ENCODE measurements at regions not wholly inside any gene's neighbourhood (a gene's known extent, or its start where the extent isn't known, plus 50 kb on each side); places are given as distances from the start of the nearest gene placed in this dataset.

DNA sequence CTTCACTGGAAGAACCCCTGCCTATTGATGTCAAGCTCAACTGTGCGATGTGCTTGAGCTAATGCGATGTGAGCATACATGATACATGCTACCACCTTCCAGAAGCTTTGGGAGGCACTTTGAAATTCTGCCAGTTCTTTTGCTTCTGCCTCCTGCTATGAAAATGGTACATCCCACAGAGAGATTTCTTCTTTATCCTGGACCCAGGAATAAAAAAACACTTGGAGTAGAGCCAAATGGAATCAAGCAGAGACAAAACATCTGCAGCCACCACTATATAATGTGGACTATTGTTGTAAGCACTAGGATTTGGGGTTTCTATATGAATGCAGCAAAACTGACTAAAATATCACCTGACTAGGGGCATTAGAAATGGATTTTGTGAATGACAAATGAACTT lies 119.9 kb upstream of the GAP43 start:
- FAIRE-seq: no peak
- no peak for DNase-seq (ENCODE audit: extremely low spot score, insufficient read length, low read depth)

DNA sequence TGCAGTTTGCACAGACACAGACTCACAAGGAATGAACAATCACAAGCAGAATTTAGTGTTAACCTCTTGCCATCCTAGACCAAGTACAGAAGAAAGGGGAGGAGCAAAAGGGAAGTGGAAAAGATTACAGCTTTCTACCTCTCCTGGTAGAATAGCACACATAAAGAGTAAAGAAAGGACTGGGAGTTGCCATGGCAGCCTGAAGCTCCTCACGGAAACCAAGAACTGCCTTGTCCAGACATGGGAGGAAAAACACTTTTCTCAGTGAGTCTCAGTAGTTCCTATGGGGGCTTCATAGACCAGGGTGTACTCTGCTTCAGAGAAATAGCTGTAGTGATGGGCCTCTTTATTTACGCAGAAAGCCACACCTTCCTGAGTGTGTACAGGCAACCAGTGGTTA lies 114.7 kb upstream of the GAP43 start:
- FAIRE-seq (no peak), DNase-seq (ENCODE audit: extremely low spot score, insufficient read length, low read depth) (no peak)

DNA sequence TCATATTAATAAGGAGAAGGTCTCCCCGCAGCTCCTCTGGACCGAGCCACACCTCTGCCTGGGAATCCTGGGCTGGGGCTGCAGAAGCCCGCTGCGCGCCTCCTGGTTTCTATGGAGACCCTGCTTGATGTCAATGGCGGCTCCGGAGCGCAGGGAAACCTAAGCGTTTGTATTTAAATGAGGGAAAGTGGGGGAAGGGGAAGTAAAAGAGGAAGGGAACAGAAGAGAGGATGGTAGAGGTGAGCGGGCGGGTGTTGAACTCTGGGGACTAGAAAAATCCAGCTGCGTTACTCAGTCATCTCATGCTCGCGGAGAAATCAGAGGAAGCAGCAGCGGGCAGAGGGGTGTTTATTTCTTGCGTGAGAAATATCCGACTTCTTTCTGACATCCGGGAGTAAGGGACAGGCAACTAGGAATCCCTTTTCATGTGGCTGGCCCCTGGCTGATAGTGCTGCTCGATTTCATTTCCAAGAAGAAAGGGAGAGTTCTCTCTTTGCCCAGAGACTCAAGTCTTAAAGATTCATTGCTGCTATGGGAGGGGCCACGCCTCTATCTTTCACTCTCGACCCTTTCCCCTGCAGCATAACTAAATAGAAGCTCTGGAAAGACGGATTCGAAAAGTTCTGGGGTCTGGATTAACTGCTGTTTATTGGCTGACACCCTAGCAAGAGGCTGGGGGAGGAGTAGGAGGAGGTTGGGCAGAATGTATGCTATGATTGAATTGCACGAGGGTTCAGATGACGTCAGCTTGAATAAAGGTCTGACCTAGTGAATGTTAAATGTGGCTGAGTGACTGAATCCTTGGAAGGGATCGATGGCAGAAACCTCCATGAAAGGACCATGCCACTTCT lies 110.5 kb upstream of the GAP43 start:
- no peak for FAIRE-seq
- DNase-seq (ENCODE audit: extremely low spot score, insufficient read length, low read depth): no peak

DNA sequence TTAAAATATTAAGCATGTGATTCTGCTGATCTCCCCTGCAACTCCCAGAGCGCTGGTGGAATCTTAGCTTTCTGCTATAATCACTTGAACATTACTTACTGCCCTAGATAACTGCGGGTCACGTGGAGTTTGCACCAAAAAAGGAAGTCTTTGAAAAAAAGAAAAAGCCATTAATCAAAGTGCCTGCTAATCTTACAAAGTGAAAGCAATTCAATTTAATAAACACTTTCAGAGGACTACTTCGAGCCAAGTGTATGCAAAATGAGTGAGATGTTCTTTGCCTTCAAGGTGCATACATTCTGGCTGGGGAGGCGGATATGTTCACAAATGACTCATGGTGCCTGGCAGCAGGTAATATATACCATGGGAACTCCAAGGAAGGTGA lies 109.9 kb upstream of the GAP43 start:
- FAIRE-seq (no peak), DNase-seq (ENCODE audit: extremely low spot score, insufficient read length, low read depth) (no peak)

DNA sequence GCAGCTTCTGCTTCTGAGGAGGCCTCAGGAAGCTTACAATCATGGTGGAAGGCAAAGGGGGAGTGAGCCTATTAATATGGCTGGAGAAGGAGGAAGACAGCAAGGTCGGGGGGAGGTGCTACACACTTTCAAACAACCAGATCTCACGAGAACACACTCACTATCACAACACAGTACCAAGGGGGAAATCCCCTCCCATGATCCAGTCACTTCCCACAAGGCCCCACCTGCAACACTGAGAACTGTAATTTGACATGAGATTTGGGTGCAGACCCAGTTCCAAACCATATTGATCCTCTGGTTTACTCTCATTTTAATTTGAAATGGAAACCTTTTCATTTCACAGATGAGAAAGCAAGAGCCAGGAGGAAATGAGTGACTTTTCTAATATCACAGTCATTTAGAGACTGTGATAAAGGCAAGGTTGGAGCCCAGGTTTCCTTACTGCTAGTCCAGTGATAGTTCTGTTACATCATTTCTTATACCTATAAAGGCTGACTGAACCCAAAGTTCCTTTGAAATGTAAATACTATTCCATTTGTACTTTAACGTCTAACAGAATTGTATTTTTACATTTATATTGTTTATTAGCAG lies 105.8 kb upstream of the GAP43 start:
- FAIRE-seq (no peak), DNase-seq (ENCODE audit: extremely low spot score, insufficient read length, low read depth) (no peak)

DNA sequence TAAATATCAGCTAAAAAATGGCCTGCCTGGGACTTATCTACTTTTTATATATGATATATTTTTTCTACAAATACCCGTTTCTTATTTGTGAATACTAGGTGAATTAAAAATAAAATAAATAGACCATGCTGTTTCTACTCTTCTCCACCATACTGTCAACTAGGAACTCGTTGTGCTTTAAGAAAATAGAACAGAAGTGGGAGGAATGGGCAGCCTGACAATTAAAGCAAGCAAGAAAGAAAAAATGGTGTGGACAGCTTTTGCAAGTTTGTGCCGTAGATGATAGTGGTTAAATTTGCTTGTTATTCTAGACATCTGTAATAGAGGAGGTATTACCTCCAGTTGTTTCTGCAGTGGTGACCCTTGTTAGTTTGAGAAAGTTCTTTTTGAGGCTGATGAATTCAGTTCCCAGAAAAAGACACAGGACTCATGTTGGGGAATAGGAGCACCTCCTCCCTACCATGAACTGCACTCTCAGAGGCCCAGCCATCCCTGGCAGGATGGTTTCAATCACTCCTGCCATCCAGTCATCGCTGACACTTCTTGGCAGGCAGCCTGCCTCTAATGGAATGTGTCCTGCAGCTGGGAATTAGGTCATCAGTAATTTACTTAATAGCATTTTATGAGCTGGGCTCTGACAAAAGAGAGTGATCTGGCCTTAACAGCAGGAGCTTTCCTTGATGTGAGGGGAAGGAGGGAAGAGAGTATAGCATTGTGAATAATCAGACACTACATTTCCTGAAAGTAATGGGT lies 105.0 kb upstream of the GAP43 start:
- DNase-seq (ENCODE audit: extremely low spot score, insufficient read length, low read depth) (no peak), FAIRE-seq (no peak)

DNA sequence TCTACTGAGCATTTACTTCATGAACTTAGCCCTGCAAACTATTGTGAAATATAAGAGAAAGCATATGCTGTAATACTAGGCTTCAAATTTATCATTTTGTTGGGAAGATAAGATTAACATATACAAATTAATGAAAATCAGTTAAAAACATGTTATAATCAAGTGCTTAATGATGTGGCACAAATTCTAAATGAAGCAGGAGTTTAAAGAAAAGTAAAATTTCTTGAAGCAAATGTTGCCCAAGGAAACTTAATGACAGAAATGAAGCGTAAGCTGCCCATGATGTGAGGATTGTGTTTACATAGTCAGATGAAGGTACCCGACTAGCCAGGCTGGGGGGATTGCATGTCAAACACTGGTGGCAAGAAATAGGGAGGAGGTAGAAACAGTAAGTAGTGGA lies 103.1 kb upstream of the GAP43 start:
- DNase-seq (ENCODE audit: extremely low spot score, insufficient read length, low read depth) (no peak), FAIRE-seq (no peak)

DNA sequence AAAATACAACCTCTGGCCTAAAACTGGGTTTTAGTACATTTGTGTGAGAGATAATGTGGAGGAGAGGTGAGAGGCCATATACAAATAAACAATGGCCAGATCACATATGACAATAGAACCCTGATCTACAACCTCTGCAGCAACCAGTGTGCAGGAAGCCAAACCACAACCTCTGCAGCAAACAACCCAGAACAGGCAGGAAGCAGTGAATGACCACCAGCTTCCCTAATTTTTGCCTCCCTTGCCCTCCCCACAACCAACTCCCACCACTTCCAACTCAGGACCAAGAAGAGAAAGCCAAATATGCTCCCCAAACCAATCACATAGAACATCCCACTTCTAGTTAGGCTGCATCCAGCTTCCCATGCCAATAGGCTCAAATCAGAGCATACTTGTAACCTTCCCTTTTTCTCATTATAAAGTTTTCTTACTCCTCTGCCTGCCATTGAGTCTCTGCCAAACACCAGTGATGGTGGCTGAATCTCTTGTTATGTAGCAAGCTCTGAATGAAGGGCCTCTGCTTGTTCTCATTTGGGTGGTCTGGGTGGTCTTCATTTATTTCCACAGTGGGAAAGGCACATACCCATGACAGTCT lies 102.6 kb upstream of the GAP43 start:
- DNase-seq (ENCODE audit: extremely low spot score, insufficient read length, low read depth) (no peak), FAIRE-seq (no peak)

DNA sequence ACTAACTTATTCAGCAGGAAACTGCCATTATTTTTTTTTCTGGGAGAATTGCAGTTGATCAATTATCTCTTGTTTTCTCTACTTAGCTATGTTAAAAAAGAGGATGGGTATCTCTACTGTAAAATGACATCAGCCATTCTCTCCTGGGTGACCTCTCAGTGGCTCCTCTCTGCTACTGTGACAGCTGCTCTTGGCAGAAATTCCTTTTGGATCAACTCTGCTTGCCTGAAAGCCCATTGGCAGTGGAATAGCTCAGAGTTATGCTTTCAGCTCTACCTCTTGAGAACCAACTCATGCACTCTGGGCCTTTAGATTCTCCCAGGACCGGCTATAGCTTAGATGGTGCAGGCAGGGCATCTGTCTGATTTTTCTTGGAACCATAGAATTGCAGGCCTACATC lies 99.9 kb upstream of the GAP43 start:
- FAIRE-seq (no peak), DNase-seq (ENCODE audit: extremely low spot score, insufficient read length, low read depth) (no peak)

DNA sequence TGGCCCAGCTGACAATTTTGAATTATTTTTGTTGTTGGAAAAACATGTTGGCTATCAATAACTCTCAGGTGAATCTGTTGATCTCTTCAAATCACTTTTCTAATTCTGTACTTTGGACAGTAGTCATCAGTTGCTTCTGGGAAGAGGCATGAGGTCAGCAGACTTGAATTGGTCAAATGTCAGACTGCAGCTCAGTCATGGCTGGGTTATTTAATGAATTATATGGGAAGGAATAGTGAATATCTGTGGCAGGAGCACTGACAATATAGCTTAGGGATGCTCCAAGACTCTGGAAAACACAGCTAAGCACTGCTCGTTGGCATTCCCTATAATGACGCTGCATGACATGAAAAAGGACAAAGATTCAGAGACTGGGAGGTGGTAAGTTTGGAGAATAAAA lies 98.8 kb upstream of the GAP43 start:
- no peak for FAIRE-seq
- no peak for DNase-seq (ENCODE audit: extremely low spot score, insufficient read length, low read depth)

DNA sequence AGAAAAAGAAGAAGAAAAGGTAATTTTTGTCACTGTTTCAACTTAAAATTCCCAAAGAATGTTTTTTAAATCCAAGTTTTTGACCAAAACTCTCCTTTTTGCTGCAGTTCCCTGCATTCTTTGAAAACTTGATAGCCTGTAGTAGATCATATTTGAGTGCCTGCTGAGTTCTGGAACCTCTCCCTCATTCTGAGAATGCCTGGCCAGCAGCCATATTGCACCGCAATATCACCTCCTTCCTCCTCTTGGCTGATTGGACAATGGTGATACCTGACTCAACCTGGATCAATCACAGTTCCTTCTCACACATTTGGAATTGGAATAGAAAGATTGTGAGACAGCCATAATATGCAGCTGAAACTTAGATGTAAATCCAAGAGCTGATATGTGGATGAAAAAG lies 97.6 kb upstream of the GAP43 start:
- no peak for FAIRE-seq
- DNase-seq (ENCODE audit: extremely low spot score, insufficient read length, low read depth): no peak

DNA sequence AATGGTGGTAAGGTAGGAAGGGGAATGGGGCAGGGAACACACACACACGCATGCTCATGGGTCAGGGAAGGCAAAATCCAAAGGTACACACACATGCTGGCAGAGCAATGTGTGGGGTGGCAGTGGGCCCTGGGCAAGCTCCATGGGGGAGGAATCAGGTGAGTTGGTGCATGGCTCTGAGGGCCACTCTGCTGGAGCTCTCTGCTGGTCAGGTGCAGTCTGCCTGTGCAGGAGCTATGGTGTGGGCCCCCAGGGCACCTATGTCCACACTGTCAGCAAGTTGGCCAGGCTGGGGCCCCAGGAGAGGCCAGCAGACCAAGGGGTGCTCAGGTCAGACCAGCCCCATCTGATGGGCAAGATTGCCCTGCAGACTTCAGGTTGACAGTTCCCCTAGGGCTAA lies 90.1 kb upstream of the GAP43 start:
- DNase-seq (ENCODE audit: extremely low spot score, insufficient read length, low read depth) (no peak), FAIRE-seq (no peak)

DNA sequence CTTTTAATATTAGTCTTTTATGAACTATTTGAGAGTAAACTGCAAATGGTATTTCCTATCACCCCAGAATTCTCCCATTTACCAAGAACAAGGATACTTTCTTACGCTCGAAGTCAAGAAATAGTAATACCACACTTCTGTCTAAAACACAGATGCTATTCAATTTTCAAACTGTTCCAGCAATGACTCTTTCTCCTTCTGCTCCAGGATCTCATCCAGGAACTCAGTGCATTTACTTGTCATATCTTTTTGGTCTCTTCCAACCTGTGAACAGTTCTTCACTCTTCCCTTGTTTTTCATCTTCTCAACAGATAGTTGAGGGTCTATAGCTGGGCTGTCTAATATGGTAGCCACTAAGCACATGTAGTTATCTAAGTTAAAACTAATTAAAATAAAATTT lies 87.1 kb upstream of the GAP43 start:
- DNase-seq (ENCODE audit: extremely low spot score, insufficient read length, low read depth) (no peak), FAIRE-seq (no peak)

DNA sequence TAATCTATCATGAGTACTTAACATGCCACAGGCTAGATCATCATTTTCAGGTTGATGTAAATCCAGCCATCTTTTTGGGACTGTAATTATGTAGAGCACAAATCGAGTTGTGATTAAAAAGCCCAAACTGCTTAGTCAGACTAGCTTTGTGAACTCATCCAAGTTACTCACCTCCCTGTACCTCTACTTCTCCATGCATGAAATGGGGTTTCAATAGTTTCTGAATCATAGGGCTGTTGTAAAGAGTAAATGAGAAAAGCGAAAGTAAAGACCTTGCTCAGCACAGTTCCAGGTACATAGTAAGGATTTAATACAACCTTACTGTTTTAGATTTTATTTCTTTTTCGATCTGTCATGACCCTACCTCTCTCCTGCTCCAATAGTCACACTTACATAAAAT lies 85.6 kb upstream of the GAP43 start:
- FAIRE-seq (no peak), DNase-seq (ENCODE audit: extremely low spot score, insufficient read length, low read depth) (no peak)

DNA sequence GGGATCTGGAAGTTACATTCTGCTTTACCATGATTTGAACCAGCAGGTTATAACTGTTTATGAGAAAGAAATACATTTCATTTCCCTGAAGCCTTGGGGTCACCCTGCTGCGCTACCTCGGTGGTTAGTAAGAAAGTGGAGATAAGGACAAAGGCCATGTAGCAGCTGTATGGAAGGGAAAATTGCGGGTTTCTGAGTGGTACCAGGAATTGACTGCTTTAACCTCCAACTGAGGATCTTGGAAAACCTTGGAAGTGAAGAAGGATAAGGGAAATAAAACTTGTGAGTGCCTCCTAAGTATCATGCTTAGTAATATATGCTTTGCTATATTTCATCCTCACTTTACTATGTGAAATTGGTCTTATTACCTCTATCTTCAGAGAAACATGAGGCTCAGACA lies 76.1 kb upstream of the GAP43 start:
- FAIRE-seq (no peak), DNase-seq (ENCODE audit: extremely low spot score, insufficient read length, low read depth) (no peak)

DNA sequence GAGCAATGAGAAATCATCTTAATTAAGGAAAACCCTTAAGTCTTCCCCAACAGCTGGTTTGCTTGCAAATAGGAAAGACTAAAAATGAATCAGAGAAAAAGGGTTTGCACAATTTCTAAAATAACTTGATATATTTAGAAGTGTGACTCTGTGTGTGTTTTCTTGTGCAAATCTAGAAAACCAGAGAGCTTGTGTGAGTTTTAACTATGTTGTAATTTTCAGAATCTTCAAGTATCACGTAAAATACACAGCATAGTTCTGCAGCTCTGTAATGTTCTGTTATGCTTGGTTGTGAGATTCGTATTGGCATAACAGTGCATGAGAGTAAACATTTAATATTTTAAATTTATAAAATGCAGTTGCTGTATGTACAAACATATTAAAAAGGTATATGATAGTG lies 74.7 kb upstream of the GAP43 start:
- no peak for DNase-seq (ENCODE audit: extremely low spot score, insufficient read length, low read depth)
- FAIRE-seq: no peak

DNA sequence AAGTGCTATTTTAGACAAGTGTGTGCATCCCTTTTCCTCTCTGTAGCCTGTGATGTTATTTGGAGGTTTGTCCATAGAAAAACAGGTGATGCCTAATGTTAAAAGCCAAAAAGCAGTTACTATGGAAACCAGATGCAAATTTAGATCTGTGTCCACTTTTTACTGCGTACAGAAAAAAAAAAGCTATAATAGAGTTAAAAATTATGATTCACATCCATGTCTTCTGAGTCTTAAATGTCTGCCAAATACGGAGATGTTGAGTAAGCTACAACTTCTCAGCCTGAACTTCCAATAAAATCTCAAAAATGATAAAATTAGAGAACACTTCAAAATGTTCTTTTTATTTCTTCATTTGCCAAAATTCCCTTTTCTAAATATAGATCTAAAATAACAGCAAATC lies 74.2 kb upstream of the GAP43 start:
- no peak for FAIRE-seq
- DNase-seq (ENCODE audit: extremely low spot score, insufficient read length, low read depth): no peak

DNA sequence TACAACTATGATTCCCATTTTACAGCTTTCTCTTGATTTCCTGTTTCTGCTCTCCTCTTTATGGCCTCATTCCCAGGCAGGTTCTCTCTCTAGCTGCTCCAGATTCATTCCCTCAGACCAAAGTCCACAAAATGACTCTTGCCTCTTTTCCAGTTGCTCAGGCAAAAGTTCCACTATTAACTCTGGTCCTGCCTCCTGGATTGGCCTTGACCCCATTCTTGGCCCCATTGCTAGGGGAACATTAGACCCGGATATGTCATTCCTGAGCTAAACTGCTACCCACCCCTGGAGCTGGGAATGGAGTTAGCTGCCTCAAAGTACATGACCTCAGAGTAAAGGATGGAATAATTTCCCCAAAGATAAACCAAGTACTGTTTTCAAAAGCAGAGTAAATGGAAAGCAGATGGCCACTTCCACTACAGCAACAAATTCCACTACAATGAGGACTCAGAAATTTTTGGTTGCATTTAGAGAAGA lies 73.0 kb upstream of the GAP43 start:
- FAIRE-seq: no peak
- DNase-seq (ENCODE audit: extremely low spot score, insufficient read length, low read depth): no peak

DNA sequence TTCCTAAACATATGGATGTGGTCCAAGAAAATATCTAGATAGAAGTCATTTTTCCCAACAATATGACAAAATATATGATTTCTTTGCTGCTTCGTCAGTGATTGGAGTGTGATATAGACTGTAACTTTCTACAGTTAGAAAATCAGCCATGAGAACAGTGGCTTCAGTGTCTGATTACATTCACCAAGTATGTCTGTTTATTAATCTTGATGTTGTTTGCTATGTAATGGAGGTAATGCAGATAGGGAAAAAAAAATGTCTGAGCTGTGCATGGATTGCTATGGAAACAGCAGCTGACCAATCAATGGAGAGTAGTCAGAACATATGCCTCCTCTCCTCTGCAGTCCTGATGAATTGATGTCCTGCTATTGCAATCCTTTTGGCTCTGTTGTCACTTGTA lies 72.3 kb upstream of the GAP43 start:
- DNase-seq (ENCODE audit: extremely low spot score, insufficient read length, low read depth): no peak
- FAIRE-seq: no peak

DNA sequence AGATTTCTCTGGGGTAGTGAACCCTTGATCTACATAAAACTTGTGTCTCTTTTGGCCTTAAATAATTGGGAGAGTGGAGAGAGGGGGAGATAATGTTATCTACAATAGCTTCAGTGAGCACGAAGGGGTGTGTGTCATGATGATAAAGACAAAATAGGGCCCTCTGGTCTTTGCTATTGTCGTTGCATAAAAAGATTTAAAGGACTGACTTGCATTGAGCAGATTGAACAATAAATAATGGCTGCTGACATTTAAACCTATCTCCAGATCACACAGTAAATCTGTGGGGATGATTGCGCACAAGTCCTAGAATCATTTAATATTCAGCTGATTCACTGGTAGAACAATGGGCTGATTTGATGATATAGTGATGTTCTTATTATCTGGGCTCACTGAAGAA lies 71.3 kb upstream of the GAP43 start:
- FAIRE-seq (no peak), DNase-seq (ENCODE audit: extremely low spot score, insufficient read length, low read depth) (no peak)
